ENCODE measurements at regions not wholly inside any gene's neighbourhood (a gene's known extent, or its start where the extent isn't known, plus 50 kb on each side); places are given as distances from the start of the nearest gene placed in this dataset.

DNA sequence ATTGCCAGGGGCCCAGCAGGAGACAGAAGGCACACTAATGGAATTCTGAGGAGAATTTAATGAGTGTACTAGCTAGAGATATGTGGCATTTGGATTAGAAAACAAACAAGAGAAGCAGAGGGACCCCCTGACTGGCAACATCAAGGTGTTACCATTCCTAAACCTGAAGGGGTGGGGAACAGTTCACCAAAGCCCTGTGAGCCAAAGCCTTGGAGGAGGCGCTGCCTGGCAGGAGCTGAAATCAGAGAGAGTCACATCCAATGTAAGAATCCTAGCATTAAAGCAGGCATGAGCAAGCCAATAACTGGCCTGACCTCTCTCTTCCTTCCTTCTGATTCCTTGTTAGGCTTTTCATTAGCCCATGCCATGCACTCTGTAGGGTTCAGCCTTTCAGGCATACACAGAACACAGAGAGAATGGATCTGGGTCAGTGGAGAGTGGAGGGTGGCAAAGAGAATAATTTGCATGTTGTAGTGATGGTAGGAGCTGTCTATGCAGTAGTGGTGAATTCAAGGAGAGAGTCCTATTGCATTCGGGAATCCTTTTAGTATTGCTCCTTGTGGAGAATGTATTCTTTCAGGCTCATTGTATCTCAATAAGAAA, 367.2 kb upstream of the MAN1A1 start:
- no peak for DNase-seq

GRCh38 chr6:119713903-119714302, 364.3 kb upstream of the MAN1A1 start:
- Histone ChIP-seq H3K36me3 (no peaks in the 10 kb centered on the region), H3K27ac (no peak overlapping the region), H3K4me1 (no peaks in the 10 kb centered on the region), H3K4me3 (no peak overlapping the region), H3K27me3 (no peaks in the 10 kb centered on the region), H3K9me3 (no peaks in the 10 kb centered on the region)
- DNase-seq, result no peak
- TF ChIP-seq POLR2A (IDR thresholded peaks at IDR 0.05), result no peak
- no peak for TF ChIP-seq CTCF (IDR thresholded peaks at IDR 0.05)
- intact Hi-C loops (cut with DNase I; ENCODE audit: low total_unique reads), result no loop called here

More for the DNA sequence above, 367.2 kb upstream of the MAN1A1 start:
- intact Hi-C loops (cut with DNase I; ENCODE audit: low total_unique reads), result no loop called here
- TF ChIP-seq POLR2A (IDR thresholded peaks at IDR 0.05) (no peak), CTCF (IDR thresholded peaks at IDR 0.05) (no peak)
- H3K36me3 ChIP-seq, result no peaks in the 10 kb centered on the region
- no peak overlapping the region for H3K27ac ChIP-seq
- H3K4me1 ChIP-seq, result no peaks in the 10 kb centered on the region
- no peaks in the 10 kb centered on the region for H3K27me3 ChIP-seq
- H3K4me3 ChIP-seq, result no peak overlapping the region
- H3K9me3 ChIP-seq, result no peaks in the 10 kb centered on the region

GRCh38 chr6:119686644-119687043, 337.1 kb upstream of the MAN1A1 start:
- DNase-seq, result no peak
- H3K9me3 ChIP-seq, result no peaks in the 10 kb centered on the region
- no peak for TF ChIP-seq POLR2A (IDR thresholded peaks at IDR 0.05)
- no peak for TF ChIP-seq CTCF (IDR thresholded peaks at IDR 0.05)
- no peaks in the 10 kb centered on the region for H3K36me3 ChIP-seq
- no peaks in the 10 kb centered on the region for H3K27me3 ChIP-seq
- H3K4me1 ChIP-seq, result no peaks in the 10 kb centered on the region
- H3K27ac ChIP-seq, result no peak overlapping the region
- intact Hi-C loops (cut with DNase I; ENCODE audit: low total_unique reads), result no loop called here
- no peak overlapping the region for H3K4me3 ChIP-seq

GRCh38 chr6:119686240-119686639, 336.7 kb upstream of the MAN1A1 start:
- Histone ChIP-seq H3K4me1 (no peaks in the 10 kb centered on the region), H3K27ac (no peak overlapping the region), H3K27me3 (no peaks in the 10 kb centered on the region), H3K36me3 (no peaks in the 10 kb centered on the region), H3K9me3 (no peaks in the 10 kb centered on the region), H3K4me3 (no peak overlapping the region)
- DNase-seq, result no peak
- no peak for TF ChIP-seq CTCF (IDR thresholded peaks at IDR 0.05)
- no peak for TF ChIP-seq POLR2A (IDR thresholded peaks at IDR 0.05)
- intact Hi-C loops (cut with DNase I; ENCODE audit: low total_unique reads), result no loop called here

DNA sequence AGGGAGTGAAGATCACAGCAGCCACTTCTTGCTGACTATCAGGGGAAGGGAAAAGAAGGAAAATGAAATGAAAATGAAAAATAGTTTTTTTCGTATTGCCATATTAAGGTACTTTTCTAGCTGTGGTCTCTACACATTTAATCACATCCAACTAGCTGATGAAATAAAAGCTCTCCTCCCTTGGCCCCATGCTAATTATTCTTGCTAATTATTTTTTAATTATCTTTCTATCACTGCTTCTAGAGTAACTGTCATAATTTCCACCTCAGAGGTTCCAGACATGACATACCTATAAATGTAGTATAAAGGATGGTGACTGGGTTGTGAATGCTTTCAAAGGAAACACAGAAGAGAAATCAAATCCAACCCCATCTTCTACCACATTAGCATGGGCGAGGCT, 334.1 kb upstream of the MAN1A1 start:
- DNase-seq, result no peak
- Histone ChIP-seq H3K4me3 (no peak overlapping the region), H3K36me3 (no peaks in the 10 kb centered on the region), H3K27ac (no peak overlapping the region), H3K9me3 (no peaks in the 10 kb centered on the region), H3K4me1 (no peaks in the 10 kb centered on the region), H3K27me3 (no peaks in the 10 kb centered on the region)
- no peak for TF ChIP-seq CTCF (IDR thresholded peaks at IDR 0.05)
- intact Hi-C loops (cut with DNase I; ENCODE audit: low total_unique reads), result no loop called here

Data from uterus (tissue), 3 donors.